Neutrophil (primary cell): ENCODE measurements at regions not wholly inside any gene's neighbourhood (a gene's known extent, or its start where the extent isn't known, plus 50 kb on each side); places are given as distances from the start of the nearest gene placed in this dataset.

Experiments used
- H3K27ac ChIP-seq: fragments of 200-600 bp; sonication (generic); 2 replicates; pipeline ENCODE4 v1.5.1; 2016; ENCODE audit warnings: mild to moderate bottlenecking, moderate library complexity
- H3K27me3 ChIP-seq: fragments of 200-600 bp; sonication (generic); 2 replicates; pipeline ENCODE4 v1.6.0; 2016; ENCODE audit warnings: mild to moderate bottlenecking
- H3K36me3 ChIP-seq: fragments of 200-600 bp; sonication (generic); 2 replicates; pipeline ENCODE4 v1.5.1; 2017
- H3K4me1 ChIP-seq, 2 experiments: fragments of 200-600 bp in 1 of 2; sonication (generic) in 1 of 2; 1 replicate in 1 of 2; 2 replicates in 1 of 2; pipeline versions ENCODE4 v1.5.1 to v1.6.1; 2013 to 2016; ENCODE audit warnings: low read depth in 1 of 2, low read length in 1 of 2, mild to moderate bottlenecking in 1 of 2, moderate library complexity in 1 of 2; ENCODE audit not compliant: control insufficient read depth in 1 of 2, insufficient read depth in 1 of 2
- H3K4me3 ChIP-seq, 2 experiments: fragments of 200-600 bp in 1 of 2; sonication (generic) in 1 of 2; 1 replicate in 1 of 2; 2 replicates in 1 of 2; pipeline ENCODE4 v1.5.1; 2013 to 2016; ENCODE audit warnings: low read depth in 1 of 2, low read length in 1 of 2, mild to moderate bottlenecking in 1 of 2, moderate library complexity in 1 of 2
- H3K9me3 ChIP-seq: fragments of 200-600 bp; sonication (generic); 2 replicates; pipeline ENCODE4 v1.5.1; 2016
- TF ChIP-seq, protein P1 (sequence below): fragments of 200-600 bp; sonication (generic); IDR thresholded peaks from 2 replicates; pipeline ENCODE4 v1.5.1; 2016; ENCODE audit warnings: antibody characterized with exemption

DNA sequence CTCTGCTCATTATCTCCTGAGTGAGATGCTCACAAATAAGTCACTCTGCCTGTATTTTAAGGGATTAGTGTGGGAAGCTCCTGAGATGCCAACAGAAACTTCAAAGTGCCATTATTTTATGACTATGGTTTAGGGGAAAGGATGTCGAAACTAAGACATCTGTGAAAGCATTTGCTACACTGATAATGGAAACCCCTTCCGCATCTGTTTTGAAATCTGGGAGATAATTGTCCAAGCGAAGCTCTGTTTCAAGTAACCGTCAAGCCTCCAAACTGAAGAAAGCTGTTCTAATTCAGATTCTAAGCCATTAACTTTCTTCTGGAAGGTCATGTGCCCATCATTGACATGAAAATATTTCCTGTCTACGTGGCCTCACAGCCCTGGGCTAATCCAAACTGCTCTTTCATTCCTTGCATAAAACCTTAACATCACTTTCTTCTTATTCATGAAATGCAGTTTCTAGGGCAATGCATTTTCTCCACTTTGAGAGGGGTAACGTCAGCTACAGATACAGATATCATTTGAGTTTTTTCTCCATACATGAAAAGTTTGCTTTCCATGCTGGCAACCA, 932.0 kb downstream of the C6orf118 start:
- H3K27ac ChIP-seq = no peak overlapping the region
- no peak overlapping the region for H3K4me3 ChIP-seq

DNA sequence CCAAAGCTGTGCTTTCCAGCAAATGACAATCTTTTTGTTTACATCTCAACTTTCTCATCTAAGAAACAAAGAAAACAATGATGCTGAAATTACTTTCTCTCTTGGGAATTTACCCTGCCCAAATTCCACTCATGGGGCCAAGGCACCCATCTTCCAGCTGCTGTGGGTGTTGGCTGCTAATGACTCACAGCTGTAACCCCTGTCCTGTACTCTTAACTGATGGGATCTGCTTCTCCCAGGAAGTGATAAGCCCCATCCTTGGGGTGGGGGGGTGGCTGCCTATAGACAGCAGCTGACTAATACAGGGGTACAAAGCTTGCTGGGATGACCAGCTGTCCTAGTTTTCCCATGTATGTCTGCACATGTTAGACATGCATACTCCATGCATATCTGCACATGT, 938.6 kb downstream of the C6orf118 start:
- TF ChIP-seq, protein P1, sequence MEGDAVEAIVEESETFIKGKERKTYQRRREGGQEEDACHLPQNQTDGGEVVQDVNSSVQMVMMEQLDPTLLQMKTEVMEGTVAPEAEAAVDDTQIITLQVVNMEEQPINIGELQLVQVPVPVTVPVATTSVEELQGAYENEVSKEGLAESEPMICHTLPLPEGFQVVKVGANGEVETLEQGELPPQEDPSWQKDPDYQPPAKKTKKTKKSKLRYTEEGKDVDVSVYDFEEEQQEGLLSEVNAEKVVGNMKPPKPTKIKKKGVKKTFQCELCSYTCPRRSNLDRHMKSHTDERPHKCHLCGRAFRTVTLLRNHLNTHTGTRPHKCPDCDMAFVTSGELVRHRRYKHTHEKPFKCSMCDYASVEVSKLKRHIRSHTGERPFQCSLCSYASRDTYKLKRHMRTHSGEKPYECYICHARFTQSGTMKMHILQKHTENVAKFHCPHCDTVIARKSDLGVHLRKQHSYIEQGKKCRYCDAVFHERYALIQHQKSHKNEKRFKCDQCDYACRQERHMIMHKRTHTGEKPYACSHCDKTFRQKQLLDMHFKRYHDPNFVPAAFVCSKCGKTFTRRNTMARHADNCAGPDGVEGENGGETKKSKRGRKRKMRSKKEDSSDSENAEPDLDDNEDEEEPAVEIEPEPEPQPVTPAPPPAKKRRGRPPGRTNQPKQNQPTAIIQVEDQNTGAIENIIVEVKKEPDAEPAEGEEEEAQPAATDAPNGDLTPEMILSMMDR = no peak
- peaks cover 3% of the 10 kb centered on the region for H3K9me3 ChIP-seq
- H3K27ac ChIP-seq = no peak overlapping the region
- H3K36me3 ChIP-seq = no peaks in the 10 kb centered on the region
- H3K4me3 ChIP-seq = no peak overlapping the region
- no peaks in the 10 kb centered on the region for H3K27me3 ChIP-seq
- no peaks in the 10 kb centered on the region for H3K4me1 ChIP-seq

More for the DNA sequence above, 932.0 kb downstream of the C6orf118 start:
- H3K27me3 ChIP-seq = no peaks in the 10 kb centered on the region
- no peaks in the 10 kb centered on the region for H3K9me3 ChIP-seq
- H3K36me3 ChIP-seq = no peaks in the 10 kb centered on the region
- TF ChIP-seq, protein P1 = no peak
- H3K4me1 ChIP-seq = no peaks in the 10 kb centered on the region

DNA sequence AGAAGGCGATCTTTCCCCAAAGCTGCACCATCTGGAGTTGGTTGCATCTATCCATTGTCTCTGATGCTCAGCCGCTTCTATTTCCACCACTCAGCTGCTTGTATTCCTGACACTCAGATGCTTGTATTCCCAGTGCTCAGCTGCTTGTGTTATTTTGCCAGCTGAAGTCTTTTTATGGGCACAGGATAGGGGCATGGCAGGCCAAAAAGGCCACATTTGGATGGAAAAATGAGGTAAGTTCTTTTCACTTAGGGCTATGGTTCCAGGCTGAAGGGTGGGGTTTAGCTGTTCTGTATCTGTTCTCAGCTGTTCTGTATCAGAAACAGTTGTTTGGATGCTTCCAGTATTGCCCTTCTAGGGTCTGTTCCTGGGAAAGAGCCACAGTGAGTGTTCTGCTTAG, 944.9 kb downstream of the QKI start:
- H3K27me3 ChIP-seq = no peaks in the 10 kb centered on the region
- H3K36me3 ChIP-seq = no peaks in the 10 kb centered on the region
- H3K4me3 ChIP-seq = no peak overlapping the region
- H3K4me1 ChIP-seq = no peaks in the 10 kb centered on the region
- TF ChIP-seq, protein P1 = no peak
- no peak overlapping the region for H3K27ac ChIP-seq
- H3K9me3 ChIP-seq = no peaks in the 10 kb centered on the region

DNA sequence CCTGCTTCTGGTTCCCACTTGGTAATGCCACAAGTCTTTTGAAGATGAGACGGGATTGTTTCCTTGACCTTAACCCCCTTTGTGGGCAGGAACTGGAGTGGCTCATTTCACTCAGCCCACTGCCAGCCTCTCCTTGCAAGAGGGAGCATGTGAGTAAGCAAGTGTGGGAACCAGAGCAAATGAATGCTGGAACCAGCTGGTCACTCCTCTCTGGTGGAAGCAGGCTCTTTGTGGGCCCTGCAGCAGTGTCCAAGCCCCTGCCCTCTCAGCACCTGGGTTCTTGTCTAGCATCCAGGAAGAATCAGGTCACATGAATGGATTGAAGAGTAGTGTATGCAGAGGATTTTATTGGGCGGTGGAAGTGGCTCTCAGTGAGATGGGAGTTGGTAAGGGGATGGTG, 944.5 kb downstream of the QKI start:
- TF ChIP-seq, protein P1 = no peak
- H3K27me3 ChIP-seq = no peaks in the 10 kb centered on the region
- H3K9me3 ChIP-seq = no peaks in the 10 kb centered on the region
- H3K27ac ChIP-seq = no peak overlapping the region
- H3K4me3 ChIP-seq = no peak overlapping the region
- H3K36me3 ChIP-seq = no peaks in the 10 kb centered on the region
- no peaks in the 10 kb centered on the region for H3K4me1 ChIP-seq

DNA sequence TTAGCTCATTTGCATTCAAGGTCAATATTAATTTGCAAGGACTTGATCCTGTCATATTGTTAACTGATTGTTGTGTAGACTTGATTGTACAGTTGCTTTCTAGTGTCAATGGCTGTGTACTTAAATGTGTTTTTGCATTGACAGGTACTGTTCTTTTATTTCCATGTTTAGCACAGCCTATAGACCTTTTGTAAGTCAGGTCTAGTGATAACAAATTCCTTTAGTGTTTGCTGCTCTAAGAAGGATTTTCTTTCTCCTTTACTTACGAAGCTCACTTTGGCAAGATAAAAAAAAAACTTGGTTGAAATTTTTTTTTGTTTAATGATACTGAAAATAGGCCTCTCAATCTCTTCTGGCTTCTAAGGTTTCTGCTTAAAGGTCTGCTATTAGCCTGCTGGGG, 942.3 kb downstream of the QKI start:
- Histone ChIP-seq H3K27me3 (no peaks in the 10 kb centered on the region), H3K4me3 (no peak overlapping the region), H3K4me1 (no peaks in the 10 kb centered on the region), H3K9me3 (no peaks in the 10 kb centered on the region), H3K27ac (no peak overlapping the region), H3K36me3 (no peaks in the 10 kb centered on the region)
- TF ChIP-seq, protein P1 = no peak

DNA sequence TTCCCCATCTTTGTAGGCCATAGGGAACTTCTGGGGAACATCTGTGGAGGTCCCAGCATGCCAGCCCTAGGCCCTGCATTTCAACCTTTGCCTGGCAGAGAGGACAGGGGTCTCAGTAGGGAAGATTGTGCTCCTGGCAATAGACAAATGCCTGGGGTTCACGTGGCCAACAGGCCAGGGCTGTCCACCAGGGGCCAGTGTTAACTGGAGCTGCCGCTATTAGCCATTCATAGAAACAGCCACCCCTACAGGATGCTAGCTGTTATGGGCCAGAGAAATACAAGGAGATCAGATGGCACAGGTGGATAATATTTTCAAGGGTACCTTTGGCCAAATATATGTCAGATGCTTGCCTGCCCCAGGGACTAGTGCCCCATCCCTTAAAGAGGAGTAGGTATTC, 932.9 kb downstream of the QKI start:
- no peak overlapping the region for H3K4me3 ChIP-seq
- no peaks in the 10 kb centered on the region for H3K27me3 ChIP-seq
- TF ChIP-seq, protein P1 = no peak
- H3K27ac ChIP-seq = no peak overlapping the region
- H3K36me3 ChIP-seq = no peaks in the 10 kb centered on the region
- H3K9me3 ChIP-seq = no peaks in the 10 kb centered on the region
- no peaks in the 10 kb centered on the region for H3K4me1 ChIP-seq
